Adrenal gland (tissue), 5 donors: ENCODE measurements at regions not wholly inside any gene's neighbourhood (a gene's known extent, or its start where the extent isn't known, plus 50 kb on each side); places are given as distances from the start of the nearest gene placed in this dataset.
"Not testable (repeated sequence)": the region's sequence is repeated elsewhere in the genome, so short reads cannot be mapped to it uniquely, and the experiment has no call there.

Experiments used
- CTCF ChIP-seq, 6 experiments: fragments of 450-650 bp in 4 of 6; fragments of 200-600 bp in 2 of 6; sonication (generic) in 1 of 6; IDR thresholded peaks; 1 replicate in 5 of 6; 2 replicates in 1 of 6; pipeline versions ENCODE4 v1.5.1 to v1.8.0; 2016 to 2021; ENCODE audit warnings: antibody characterized with exemption in 6 of 6, mild to moderate bottlenecking in 2 of 6, moderate library complexity in 1 of 6
- POLR2A ChIP-seq, 2 donors: fragments of 450-650 bp; IDR thresholded peaks; one replicate each; pipeline ENCODE4 v1.6.1; 2017; ENCODE audit warnings: antibody characterized with exemption in 2 of 2, mild to moderate bottlenecking in 2 of 2, moderate library complexity in 1 of 2
- donor health status: DM: no; HTN: no; CAD: no.

- TF ChIP-seq CTCF, POLR2A (IDR thresholded peaks at IDR 0.05): not testable (repeated sequence)
These were observed 98.9 kb upstream of the NBPF9 start for GRCh38 chr1:149202283-149202682.
